Head of caudate nucleus (tissue), 42 donors: ENCODE measurements at regions not wholly inside any gene's neighbourhood (a gene's known extent, or its start where the extent isn't known, plus 50 kb on each side); places are given as distances from the start of the nearest gene placed in this dataset.
A peak's percentile ranks its signal among the peaks of the same experiment; 100 is the strongest.
"Not testable (repeated sequence)": the region's sequence is repeated elsewhere in the genome, so short reads cannot be mapped to it uniquely, and the experiment has no call there.

Experiments
- DNase-seq, 42 donors: peaks; one replicate each; pipeline versions ENCODE4 v3.0.0 to v3.0.0-alpha.2; 2020 to 2021; ENCODE audit warnings: mixed read lengths in 7 of 42
- intact Hi-C: fragments of 100-400 bp; cut with DNase I; formaldehyde crosslinking; loops from one replicate; pipeline ENCODE4 v1.15.0; 2022

DNA sequence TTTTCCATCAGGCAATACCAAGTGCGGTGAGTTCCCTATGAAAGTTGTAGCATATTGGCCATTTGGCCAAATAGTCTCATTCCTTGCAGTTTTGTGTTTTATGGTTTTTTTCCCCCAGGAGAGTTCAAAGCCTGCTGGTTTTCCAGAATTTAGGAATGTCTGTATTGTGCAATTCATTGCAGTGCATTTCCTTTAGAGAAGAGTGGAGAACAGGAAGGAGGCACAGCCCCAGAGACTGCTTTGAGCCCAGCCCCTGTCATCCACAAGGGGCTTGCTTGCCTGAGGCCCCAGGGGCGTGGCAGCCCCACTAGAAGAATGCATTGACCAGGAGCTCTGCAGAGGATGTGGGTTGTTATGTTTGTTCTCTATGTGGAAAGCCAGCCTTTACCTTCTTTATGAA lies 375.5 kb downstream of the BCL2L11 start:
- DNase-seq, intact Hi-C loops: not testable (repeated sequence)

GRCh38 chr2:111496860-111497259 lies 376.1 kb downstream of the BCL2L11 start:
- intact Hi-C loops, DNase-seq: not testable (repeated sequence)

GRCh38 chr2:111497270-111497669 lies 376.6 kb downstream of the BCL2L11 start:
- DNase-seq, intact Hi-C loops: not testable (repeated sequence)

GRCh38 chr2:111500536-111501062 lies 379.9 kb downstream of the BCL2L11 start:
- intact Hi-C loops, result not testable (repeated sequence)

GRCh38 chr2:111503844-111504570 lies 380.0 kb downstream of the ANAPC1 start:
- intact Hi-C loops, DNase-seq: not testable (repeated sequence)

More at GRCh38 chr2:111500536-111501062, 379.9 kb downstream of the BCL2L11 start:
- DNase-seq, result not testable (repeated sequence)

DNA sequence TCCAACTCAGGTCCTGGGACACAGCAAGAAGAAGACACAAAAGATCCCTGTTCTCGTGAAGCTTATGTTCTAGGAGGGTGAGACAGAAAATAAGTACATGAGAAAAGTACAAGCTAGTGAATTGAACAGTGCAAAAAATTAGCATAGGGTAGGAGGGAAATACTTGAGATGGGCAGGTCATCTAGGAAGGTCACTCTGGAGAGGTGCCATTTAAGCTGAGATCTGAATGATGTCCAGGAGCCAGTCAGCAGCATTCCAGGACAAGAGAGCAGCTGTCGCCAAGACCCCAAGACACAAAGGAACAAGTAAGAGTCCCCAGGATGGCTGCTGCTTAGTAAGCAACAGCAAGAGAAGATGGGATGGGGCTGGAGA lies 379.4 kb downstream of the ANAPC1 start:
- DNase-seq, intact Hi-C loops: not testable (repeated sequence)

DNA sequence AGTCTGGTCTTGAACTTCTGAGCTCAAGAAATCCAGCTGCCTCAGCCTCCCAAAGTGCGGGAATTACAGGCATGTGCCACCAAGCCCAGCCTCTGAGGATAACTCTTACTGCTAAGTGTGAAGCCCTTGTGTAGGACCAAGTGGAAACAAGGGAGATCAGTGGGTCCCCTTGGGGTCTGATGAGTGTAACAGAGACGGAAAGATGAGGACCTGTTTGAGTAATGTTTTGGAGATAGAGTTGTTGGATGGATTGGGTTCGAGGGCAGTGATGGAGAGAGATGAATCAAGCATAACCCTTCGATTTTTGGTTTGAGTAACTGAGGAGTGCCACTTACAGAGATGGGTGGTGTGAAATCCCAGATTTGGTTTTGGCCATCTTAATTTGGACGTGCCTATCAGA lies 378.7 kb downstream of the ANAPC1 start:
- intact Hi-C loops, DNase-seq: not testable (repeated sequence)

DNA sequence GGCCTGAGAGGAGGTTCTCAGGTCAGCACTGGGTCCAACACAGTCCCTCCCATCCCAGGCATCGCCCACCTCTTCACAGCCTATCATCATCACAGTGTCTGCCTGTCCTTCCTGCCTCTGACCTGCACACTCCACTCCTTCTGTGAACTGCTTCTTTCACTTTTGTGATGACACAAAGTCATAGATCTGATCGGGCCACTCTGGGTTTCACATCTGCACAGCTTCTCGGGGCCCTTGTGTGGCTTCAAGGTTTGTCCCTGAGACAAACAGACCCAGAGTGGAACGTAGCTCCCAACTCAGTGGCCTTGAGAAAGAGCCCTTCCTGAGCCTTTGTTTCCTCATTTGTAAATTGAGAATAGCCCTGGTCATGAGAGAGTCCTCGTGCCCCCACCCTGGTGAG lies 377.1 kb downstream of the ANAPC1 start:
- intact Hi-C loops, DNase-seq: not testable (repeated sequence)

DNA sequence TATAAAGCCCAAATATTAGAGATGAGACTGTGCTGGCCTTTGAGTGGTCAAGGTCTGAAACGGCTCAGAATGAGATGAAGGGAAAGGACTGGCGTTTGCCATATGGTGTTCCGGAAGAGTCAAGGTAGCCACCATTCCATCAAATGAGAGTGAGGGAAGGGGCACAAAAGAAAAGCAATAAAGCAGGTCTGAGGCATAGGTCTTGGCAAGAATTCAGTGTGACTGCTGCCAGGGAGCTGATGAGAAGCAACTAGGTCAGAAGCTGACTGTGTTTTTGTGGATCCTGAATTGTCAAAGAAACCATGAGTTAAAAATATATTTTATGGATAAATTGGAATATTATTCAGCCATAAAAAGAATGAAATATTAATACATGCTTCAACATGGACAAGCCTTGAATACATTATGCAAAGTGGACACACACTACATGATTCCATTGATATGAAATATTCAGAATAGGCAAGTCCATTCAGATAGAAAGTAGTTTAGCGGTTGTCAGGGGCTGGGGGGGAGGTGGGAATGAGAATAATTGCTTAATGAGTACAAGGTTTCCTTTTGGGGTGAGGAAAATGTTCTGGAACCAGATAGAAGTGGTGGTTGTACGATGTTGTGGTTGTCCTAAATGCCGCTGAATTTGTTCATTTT lies 374.6 kb downstream of the ANAPC1 start:
- DNase-seq, intact Hi-C loops: not testable (repeated sequence)

DNA sequence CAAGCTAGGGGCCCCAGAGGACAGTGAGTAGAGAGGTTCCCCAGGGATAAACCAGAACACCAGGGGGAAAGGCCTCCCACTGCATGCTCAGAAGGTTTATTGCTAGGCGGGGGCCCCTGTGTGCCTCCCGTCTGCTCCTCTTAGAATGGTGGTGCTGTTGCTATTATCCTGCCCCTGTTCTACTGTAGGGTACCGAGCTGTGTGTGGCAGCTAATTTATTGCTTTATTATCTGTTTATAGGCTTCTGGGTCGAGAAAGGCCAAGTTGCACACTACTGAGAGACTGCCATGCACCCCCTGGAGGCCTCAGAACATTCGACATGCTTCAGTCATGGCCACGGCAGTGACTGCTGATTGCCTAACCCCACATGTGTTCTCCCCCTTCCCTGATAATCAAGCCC lies 373.6 kb downstream of the ANAPC1 start:
- DNase-seq, intact Hi-C loops: not testable (repeated sequence)

- peak in 1 of 42 donors; percentile 38 for DNase-seq
- intact Hi-C loops, result not testable (repeated sequence)
These were observed 372.9 kb downstream of the ANAPC1 start for GRCh38 chr2:111511062-111511461.

- DNase-seq, intact Hi-C loops: not testable (repeated sequence)
These were observed 371.6 kb downstream of the ANAPC1 start for GRCh38 chr2:111512378-111512777.

DNA sequence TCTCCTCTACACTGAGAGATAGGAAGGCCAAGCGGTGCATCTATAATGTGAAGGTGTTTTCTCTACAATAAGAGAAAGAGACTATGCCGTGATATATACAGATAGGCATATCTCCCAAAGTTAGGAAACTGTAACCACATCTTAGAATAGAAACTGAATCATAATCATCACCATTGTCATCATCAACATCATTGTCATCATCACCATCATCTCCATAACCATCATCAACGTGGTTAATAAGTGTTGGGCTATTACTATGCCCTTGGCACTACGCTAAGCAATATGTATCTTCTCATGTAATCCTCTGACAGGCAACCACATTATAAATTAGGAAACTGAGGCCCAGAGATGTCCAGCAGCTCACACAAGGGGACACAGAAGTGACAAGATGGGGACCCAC lies 369.9 kb downstream of the ANAPC1 start:
- intact Hi-C loops, DNase-seq: not testable (repeated sequence)

- intact Hi-C loops, DNase-seq: not testable (repeated sequence)
These were observed 366.8 kb downstream of the ANAPC1 start for GRCh38 chr2:111517050-111517720.

DNA sequence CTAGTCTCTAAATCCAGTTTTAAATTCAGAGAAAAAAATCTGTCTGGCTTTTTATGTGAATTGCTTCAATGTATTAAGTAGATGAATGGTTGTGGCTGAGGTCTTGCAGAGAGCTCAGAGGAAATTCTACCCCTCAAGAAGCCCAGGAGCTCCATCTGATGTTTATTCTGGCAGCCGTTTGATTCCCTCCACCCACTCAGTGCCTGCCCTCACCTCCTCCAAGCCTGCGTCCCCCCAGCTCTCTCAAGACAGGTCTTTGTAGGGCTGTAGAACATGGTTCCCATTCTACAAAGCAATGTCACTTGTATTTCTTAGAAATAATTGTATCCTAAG lies 366.3 kb downstream of the ANAPC1 start:
- DNase-seq, intact Hi-C loops: not testable (repeated sequence)

DNA sequence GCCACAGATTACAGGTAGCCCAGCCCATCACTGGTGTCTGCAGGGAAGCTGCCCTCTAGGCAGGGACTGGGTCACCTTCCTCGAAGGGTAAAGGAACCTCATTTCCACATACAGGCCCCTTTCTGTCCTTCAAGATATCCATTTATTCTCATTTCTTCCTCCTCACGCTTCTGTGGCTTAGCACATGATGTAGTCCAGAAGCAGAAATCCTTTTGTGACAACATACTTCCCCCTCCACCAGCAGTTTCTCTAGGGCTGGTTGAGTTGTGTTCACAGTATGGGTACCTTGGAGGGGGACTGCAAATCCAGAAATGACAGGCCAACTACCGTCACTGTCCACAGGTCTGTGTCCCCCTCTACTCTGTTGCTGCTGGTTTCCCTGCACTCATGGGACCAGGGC lies 364.9 kb downstream of the ANAPC1 start:
- DNase-seq, result no peak
- intact Hi-C loops, result no loop called here

DNA sequence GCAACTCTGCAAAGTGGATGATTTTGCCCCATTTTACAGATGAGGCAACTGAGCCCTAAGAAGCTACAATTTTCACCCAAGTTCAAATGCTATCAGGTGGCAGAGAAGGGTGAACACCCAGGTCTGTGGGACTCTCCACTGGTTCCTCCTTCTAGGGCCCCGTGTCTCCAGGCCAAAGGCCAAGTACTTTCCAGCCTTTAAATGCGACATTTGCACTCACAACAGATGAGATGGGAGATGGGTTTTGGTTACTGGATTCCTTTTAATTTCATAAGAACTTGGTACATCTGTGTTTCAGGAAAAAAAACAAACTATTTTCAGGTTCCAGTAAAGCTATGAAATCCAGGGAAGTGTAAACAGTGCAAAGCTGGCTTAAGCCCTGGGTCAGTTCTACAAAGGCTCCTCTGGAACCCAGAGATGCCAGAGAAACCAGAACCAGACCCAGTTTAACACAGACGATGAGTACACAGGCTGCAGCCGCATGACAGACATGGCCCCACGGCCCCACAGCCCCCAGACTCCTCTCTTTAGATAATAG lies 361.7 kb downstream of the ANAPC1 start:
- DNase-seq, result no peak
- intact Hi-C loops, result no loop called here

- no peak for DNase-seq
- intact Hi-C loops, result no loop called here
These were observed 361.0 kb downstream of the ANAPC1 start for GRCh38 chr2:111523009-111523408.

GRCh38 chr2:111525026-111525425 lies 359.0 kb downstream of the ANAPC1 start:
- DNase-seq, intact Hi-C loops: not testable (repeated sequence)
